HepG2 (cell line): ENCODE measurements at regions not wholly inside any gene's neighbourhood (a gene's known extent, or its start where the extent isn't known, plus 50 kb on each side); places are given as distances from the start of the nearest gene placed in this dataset.

Experiments
- ATAC-seq: fragments of 200-7000 bp; cut with Tn5 transposase; 3 replicates; pipeline ENCODE4 v1.9.1; 2020; ENCODE audit warnings: mild to moderate bottlenecking, moderate library complexity
- BruUV-seq: library from RNA; stranded (reverse); fragments of 400-500 nt; replicated peaks from 2 replicates; lab custom pipeline; 2021; lab: Mats Ljungman, UMichigan
- CTCF ChIA-PET: fragments of 300-600 bp; formaldehyde crosslinking; extraction: SDS; loops from one replicate; lab custom pipeline; 2021; ENCODE audit warnings: low total read pairs, inconsistent platforms, low intra/inter-chr PET ratio; lab: Yijun Ruan, JAX
- POLR2A ChIA-PET: fragments of 350-600 bp; sonication (Branson Sonifier 250); formaldehyde crosslinking; loops from one replicate; lab custom pipeline; 2020; ENCODE audit warnings: antibody characterized with exemption, inconsistent platforms; lab: Yijun Ruan, JAX
- DNase-seq: peaks from one replicate; pipeline ENCODE4 v3.0.0-alpha.2; 2015; ENCODE audit warnings: low spot score
- FAIRE-seq: peaks from 3 replicates; lab custom pipeline; 2011; peaks lifted over from hg19 to GRCh38; lab: Jason Lieb, UNC
- H2AFZ ChIP-seq: one replicate; pipeline ENCODE4 v1.6.1; 2011; ENCODE audit warnings: low read length, inconsistent platforms
- H3K27ac ChIP-seq: fragments of 300-600 bp; 3 replicates; pipeline ENCODE4 v1.8.0; 2011; ENCODE audit warnings: mixed run types, mild to moderate bottlenecking, mixed read lengths, low read length, inconsistent platforms; ENCODE audit not compliant: insufficient read depth; ENCODE audit errors: extremely low read length
- H3K27me3 ChIP-seq, 2 experiments: fragments of 200-600 bp in 1 of 2; 2 replicates in 1 of 2; 3 replicates in 1 of 2; pipeline versions ENCODE4 v1.6.0 to v1.8.0; 2011; ENCODE audit warnings: low read length in 2 of 2, mild to moderate bottlenecking in 2 of 2, moderate library complexity in 2 of 2, inconsistent platforms in 1 of 2; ENCODE audit not compliant: insufficient read depth in 2 of 2, control insufficient read depth in 1 of 2
- H3K36me3 ChIP-seq, 2 experiments: fragments of 200-600 bp in 1 of 2; replicated peaks in 1 of 2; 2 replicates in 1 of 2; 3 replicates in 1 of 2; pipeline versions ENCODE4 v1.5.1 to v1.8.0; 2011; ENCODE audit warnings: low read length in 2 of 2, inconsistent platforms in 1 of 2; ENCODE audit not compliant: insufficient read depth in 2 of 2, control insufficient read depth in 1 of 2
- H3K4me1 ChIP-seq: 2 replicates; pipeline ENCODE4 v1.5.1; 2012; ENCODE audit warnings: low read length, inconsistent platforms; ENCODE audit not compliant: insufficient read depth
- H3K4me2 ChIP-seq: 2 replicates; pipeline ENCODE4 v1.6.0; 2011; ENCODE audit warnings: low read depth, low read length, inconsistent platforms
- H3K4me3 ChIP-seq, 3 experiments: fragments of 200-600 bp in 1 of 3; sonication (generic), shearing (Covaris generic) in 1 of 3; replicated peaks in 1 of 3; 2 replicates each; pipeline ENCODE4 v1.5.1; 2011 to 2016; ENCODE audit warnings: low read length in 3 of 3, inconsistent platforms in 2 of 3, low read depth in 2 of 3, mild to moderate bottlenecking in 2 of 3, control low read depth in 1 of 3, mixed read lengths in 1 of 3; ENCODE audit not compliant: insufficient read depth in 1 of 3
- H3K79me2 ChIP-seq: one replicate; pipeline ENCODE4 v1.6.1; 2011; ENCODE audit warnings: low read length, inconsistent platforms; ENCODE audit not compliant: insufficient read depth
- H3K9ac ChIP-seq: 2 replicates; pipeline ENCODE4 v1.6.0; 2011; ENCODE audit warnings: mild to moderate bottlenecking, low read depth, low read length, inconsistent platforms; ENCODE audit not compliant: insufficient read depth
- H3K9me3 ChIP-seq: 2 replicates; pipeline ENCODE4 v1.5.1; 2012; ENCODE audit warnings: mild to moderate bottlenecking, low read length
- H4K20me1 ChIP-seq: 2 replicates; pipeline ENCODE4 v1.6.0; 2011; ENCODE audit warnings: inconsistent platforms, mild to moderate bottlenecking, low read length, moderate library complexity; ENCODE audit not compliant: insufficient read depth
- ATF7 ChIP-seq, 2 experiments: fragments of 450-650 bp in 1 of 2; sonication (generic) in 1 of 2; formaldehyde crosslinking in 1 of 2; IDR thresholded peaks; 2 replicates each; pipeline versions ENCODE4 v1.4.0 to v1.6.1; 2016 to 2020; ENCODE audit warnings: antibody characterized with exemption in 1 of 2, mild to moderate bottlenecking in 1 of 2, missing genetic modification reagents in 1 of 2
- FIP1L1 ChIP-seq: fragments of 200-400 bp; formaldehyde crosslinking; IDR thresholded peaks from 2 replicates; pipeline ENCODE4 v1.6.1; 2018; ENCODE audit warnings: low read depth, mild to moderate bottlenecking, low read length, moderate library complexity, borderline replicate concordance; ENCODE audit not compliant: insufficient read depth
- KDM5B ChIP-seq: sonication (generic); formaldehyde crosslinking; IDR thresholded peaks from 2 replicates; pipeline ENCODE4 v1.4.0; 2020; ENCODE audit warnings: missing genetic modification reagents, mild to moderate bottlenecking, borderline replicate concordance
- MAFK ChIP-seq, 2 experiments: IDR thresholded peaks in 1 of 2; conservative IDR thresholded peaks in 1 of 2; 2 replicates each; pipeline ENCODE4 v1.6.1; 2011; ENCODE audit warnings: improper control_type of control experiment in 2 of 2, low read length in 2 of 2
- MYNN ChIP-seq: sonication (generic); formaldehyde crosslinking; IDR thresholded peaks from 2 replicates; pipeline ENCODE4 v1.4.0; 2020; ENCODE audit warnings: mild to moderate bottlenecking, low read depth, missing genetic modification reagents
- PITX1 ChIP-seq: sonication (generic); formaldehyde crosslinking; IDR thresholded peaks from 2 replicates; pipeline ENCODE4 v1.5.1; 2020; ENCODE audit warnings: mild to moderate bottlenecking, missing genetic modification reagents
- RAD51 ChIP-seq: fragments of 450-650 bp; IDR thresholded peaks from 2 replicates; pipeline ENCODE4 v1.6.1; 2016; ENCODE audit warnings: borderline replicate concordance
- TCF12 ChIP-seq, 2 experiments: fragments of 450-650 bp in 1 of 2; sonication (generic) in 1 of 2; formaldehyde crosslinking in 1 of 2; IDR thresholded peaks; 2 replicates each; pipeline versions ENCODE4 v1.6.1 to v1.8.0; 2017 to 2022; ENCODE audit warnings: antibody characterized with exemption in 1 of 2, mild to moderate bottlenecking in 1 of 2, missing genetic modification reagents in 1 of 2, moderate library complexity in 1 of 2
- ZNF225 ChIP-seq: sonication (generic); formaldehyde crosslinking; IDR thresholded peaks from 2 replicates; pipeline ENCODE4 v1.4.0; 2020; ENCODE audit warnings: mild to moderate bottlenecking, missing genetic modification reagents
- ZNF547 ChIP-seq: sonication (generic); formaldehyde crosslinking; IDR thresholded peaks from 2 replicates; pipeline ENCODE4 v1.5.1; 2020; ENCODE audit warnings: mild to moderate bottlenecking, missing genetic modification reagents
- ZNF7 ChIP-seq: IDR thresholded peaks from 2 replicates; pipeline ENCODE4 v1.6.1; 2016; ENCODE audit warnings: missing biosample characterization, missing genetic modification reagents
- ZNF737 ChIP-seq: sonication (generic); formaldehyde crosslinking; IDR thresholded peaks from 2 replicates; pipeline ENCODE4 v1.5.0; 2020; ENCODE audit warnings: missing genetic modification reagents, mild to moderate bottlenecking, borderline replicate concordance
- WGBS: methylation state at CpG from one replicate; pipeline ENCODE4 v1.1.6; 2017; ENCODE audit warnings: low lambda C conversion rate; 5-methylcytosine and 5-hydroxymethylcytosine counted together
- in situ Hi-C: cut with HindIII; loops from 2 replicates; pipeline ENCODE4 v1.10.0; 2017; ENCODE audit warnings: low pct_unique_long_range_greater_than_20kb; ENCODE audit not compliant: extremely low pct_ligation_motif_present
- intact Hi-C: fragments of 100-400 bp; cut with micrococcal nuclease; formaldehyde crosslinking; loops from one replicate; pipeline ENCODE4 v1.10.0; 2022; ENCODE audit not compliant: unreplicated experiment
- TF ChIP-seq, protein P1 (sequence below): sonication (generic); formaldehyde crosslinking; IDR thresholded peaks from 2 replicates; pipeline ENCODE4 v1.4.0; 2020; ENCODE audit warnings: missing genetic modification reagents, mild to moderate bottlenecking, borderline replicate concordance
- TF ChIP-seq, protein P2 (sequence below): sonication (generic); formaldehyde crosslinking; IDR thresholded peaks from 2 replicates; pipeline ENCODE4 v1.4.0; 2020; ENCODE audit warnings: missing genetic modification reagents
- TF ChIP-seq, protein P3 (sequence below): sonication (generic); formaldehyde crosslinking; IDR thresholded peaks from 2 replicates; pipeline ENCODE4 v1.4.0; 2020; ENCODE audit warnings: missing genetic modification reagents; ENCODE audit errors: not compliant biosample characterization
- TF ChIP-seq, protein P4 (sequence below), 2 experiments: sonication (generic) in 1 of 2; formaldehyde crosslinking in 1 of 2; IDR thresholded peaks; 2 replicates each; pipeline versions ENCODE4 v1.5.1 to v1.6.1; 2011 to 2020; ENCODE audit warnings: borderline replicate concordance in 1 of 2, low read depth in 1 of 2, low read length in 1 of 2, mild to moderate bottlenecking in 1 of 2, missing genetic modification reagents in 1 of 2, moderate library complexity in 1 of 2

DNA sequence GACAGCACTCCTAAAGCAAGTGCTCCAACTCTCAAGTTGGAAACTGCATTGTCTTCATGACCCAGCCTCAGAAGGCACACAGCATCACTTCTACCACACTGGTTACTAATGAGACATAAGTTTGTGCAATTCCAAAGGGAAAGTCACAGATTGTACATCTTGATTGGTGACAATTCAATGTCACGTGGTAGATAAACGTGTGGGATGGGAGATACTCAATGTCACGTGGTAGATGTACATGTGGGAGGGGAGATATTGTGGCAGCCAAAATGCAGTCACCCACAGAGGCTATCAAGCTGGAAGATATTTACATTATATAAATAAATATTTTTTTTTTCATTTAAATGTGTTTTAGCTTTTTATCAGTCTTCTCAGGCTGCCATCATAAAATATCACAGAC is 393.3 kb downstream of the KIF16B start:
- H3K9ac ChIP-seq = no peak overlapping the region
- H3K4me3 ChIP-seq = no peak overlapping the region
- intact Hi-C loops = no loop called here
- H3K4me2 ChIP-seq = no peak overlapping the region
- no peaks in the 10 kb centered on the region for H3K4me1 ChIP-seq
- no peak for DNase-seq
- H4K20me1 ChIP-seq = no peaks in the 10 kb centered on the region
- in situ Hi-C loops = no loop called here
- 6% methylated on average over 3 of the region's 3 CpGs for WGBS
- peaks cover 51% of the 10 kb centered on the region for H3K9me3 ChIP-seq
- BruUV-seq = no TSS peak
- ChIA-PET POLR2A (no interaction called here), CTCF (no interaction called here)
- no peak for ATAC-seq
- no peak for FAIRE-seq
- H3K27me3 ChIP-seq = no peaks in the 10 kb centered on the region
- H3K27ac ChIP-seq = no peak overlapping the region
- no peaks in the 10 kb centered on the region for H3K79me2 ChIP-seq
- no peak overlapping the region for H2AFZ ChIP-seq
- H3K36me3 ChIP-seq = no peaks in the 10 kb centered on the region
- TF ChIP-seq, protein P1, sequence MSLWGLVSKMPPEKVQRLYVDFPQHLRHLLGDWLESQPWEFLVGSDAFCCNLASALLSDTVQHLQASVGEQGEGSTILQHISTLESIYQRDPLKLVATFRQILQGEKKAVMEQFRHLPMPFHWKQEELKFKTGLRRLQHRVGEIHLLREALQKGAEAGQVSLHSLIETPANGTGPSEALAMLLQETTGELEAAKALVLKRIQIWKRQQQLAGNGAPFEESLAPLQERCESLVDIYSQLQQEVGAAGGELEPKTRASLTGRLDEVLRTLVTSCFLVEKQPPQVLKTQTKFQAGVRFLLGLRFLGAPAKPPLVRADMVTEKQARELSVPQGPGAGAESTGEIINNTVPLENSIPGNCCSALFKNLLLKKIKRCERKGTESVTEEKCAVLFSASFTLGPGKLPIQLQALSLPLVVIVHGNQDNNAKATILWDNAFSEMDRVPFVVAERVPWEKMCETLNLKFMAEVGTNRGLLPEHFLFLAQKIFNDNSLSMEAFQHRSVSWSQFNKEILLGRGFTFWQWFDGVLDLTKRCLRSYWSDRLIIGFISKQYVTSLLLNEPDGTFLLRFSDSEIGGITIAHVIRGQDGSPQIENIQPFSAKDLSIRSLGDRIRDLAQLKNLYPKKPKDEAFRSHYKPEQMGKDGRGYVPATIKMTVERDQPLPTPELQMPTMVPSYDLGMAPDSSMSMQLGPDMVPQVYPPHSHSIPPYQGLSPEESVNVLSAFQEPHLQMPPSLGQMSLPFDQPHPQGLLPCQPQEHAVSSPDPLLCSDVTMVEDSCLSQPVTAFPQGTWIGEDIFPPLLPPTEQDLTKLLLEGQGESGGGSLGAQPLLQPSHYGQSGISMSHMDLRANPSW = no peak
- TF ChIP-seq KDM5B (CRISPR knock-in tag) = no peak
- no peak for TF ChIP-seq ZNF7
- TF ChIP-seq, protein P2, sequence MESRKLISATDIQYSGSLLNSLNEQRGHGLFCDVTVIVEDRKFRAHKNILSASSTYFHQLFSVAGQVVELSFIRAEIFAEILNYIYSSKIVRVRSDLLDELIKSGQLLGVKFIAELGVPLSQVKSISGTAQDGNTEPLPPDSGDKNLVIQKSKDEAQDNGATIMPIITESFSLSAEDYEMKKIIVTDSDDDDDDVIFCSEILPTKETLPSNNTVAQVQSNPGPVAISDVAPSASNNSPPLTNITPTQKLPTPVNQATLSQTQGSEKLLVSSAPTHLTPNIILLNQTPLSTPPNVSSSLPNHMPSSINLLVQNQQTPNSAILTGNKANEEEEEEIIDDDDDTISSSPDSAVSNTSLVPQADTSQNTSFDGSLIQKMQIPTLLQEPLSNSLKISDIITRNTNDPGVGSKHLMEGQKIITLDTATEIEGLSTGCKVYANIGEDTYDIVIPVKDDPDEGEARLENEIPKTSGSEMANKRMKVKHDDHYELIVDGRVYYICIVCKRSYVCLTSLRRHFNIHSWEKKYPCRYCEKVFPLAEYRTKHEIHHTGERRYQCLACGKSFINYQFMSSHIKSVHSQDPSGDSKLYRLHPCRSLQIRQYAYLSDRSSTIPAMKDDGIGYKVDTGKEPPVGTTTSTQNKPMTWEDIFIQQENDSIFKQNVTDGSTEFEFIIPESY (CRISPR knock-in tag) = no peak
- no peak for TF ChIP-seq ZNF225 (CRISPR knock-in tag)
- no peak for TF ChIP-seq ATF7 (IDR thresholded peaks at IDR 0.05)
- TF ChIP-seq ATF7 (CRISPR knock-in tag; IDR thresholded peaks at IDR 0.05) = no peak
- TF ChIP-seq, protein P3, sequence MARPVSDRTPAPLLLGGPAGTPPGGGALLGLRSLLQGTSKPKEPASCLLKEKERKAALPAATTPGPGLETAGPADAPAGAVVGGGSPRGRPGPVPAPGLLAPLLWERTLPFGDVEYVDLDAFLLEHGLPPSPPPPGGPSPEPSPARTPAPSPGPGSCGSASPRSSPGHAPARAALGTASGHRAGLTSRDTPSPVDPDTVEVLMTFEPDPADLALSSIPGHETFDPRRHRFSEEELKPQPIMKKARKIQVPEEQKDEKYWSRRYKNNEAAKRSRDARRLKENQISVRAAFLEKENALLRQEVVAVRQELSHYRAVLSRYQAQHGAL (CRISPR knock-in tag) = no peak
- peak; percentile 92; the same call in 1 of the 2 replicates for TF ChIP-seq RAD51
- no peak for TF ChIP-seq MAFK (conservative IDR thresholded peaks at IDR 0.05 in 1 of 2, IDR thresholded peaks at IDR 0.05 in 1 of 2; ENCODE audit: low read length in 2 of 2)
- no peak for TF ChIP-seq TCF12 (IDR thresholded peaks at IDR 0.05)
- TF ChIP-seq TCF12 (CRISPR knock-in tag; IDR thresholded peaks at IDR 0.05) = no peak
- TF ChIP-seq FIP1L1 = no peak
- no peak for TF ChIP-seq ZNF737 (CRISPR knock-in tag)
- TF ChIP-seq, protein P4, sequence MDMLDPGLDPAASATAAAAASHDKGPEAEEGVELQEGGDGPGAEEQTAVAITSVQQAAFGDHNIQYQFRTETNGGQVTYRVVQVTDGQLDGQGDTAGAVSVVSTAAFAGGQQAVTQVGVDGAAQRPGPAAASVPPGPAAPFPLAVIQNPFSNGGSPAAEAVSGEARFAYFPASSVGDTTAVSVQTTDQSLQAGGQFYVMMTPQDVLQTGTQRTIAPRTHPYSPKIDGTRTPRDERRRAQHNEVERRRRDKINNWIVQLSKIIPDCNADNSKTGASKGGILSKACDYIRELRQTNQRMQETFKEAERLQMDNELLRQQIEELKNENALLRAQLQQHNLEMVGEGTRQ (IDR thresholded peaks at IDR 0.05; ENCODE audit: low read depth, low read length) = peak; percentile 91
- TF ChIP-seq, protein P4 (CRISPR knock-in tag; IDR thresholded peaks at IDR 0.05; ENCODE audit: borderline replicate concordance) = no peak
- no peak for TF ChIP-seq ZNF547
- TF ChIP-seq MYNN (CRISPR knock-in tag) = no peak
- no peak for TF ChIP-seq PITX1 (CRISPR knock-in tag)
